Bronchial epithelial cell (primary cell): ENCODE measurements at regions not wholly inside any gene's neighbourhood (a gene's known extent, or its start where the extent isn't known, plus 50 kb on each side); places are given as distances from the start of the nearest gene placed in this dataset.

Source experiments
- DNase-seq: peaks from one replicate; pipeline ENCODE4 v3.0.0-alpha.2; 2010; ENCODE audit warnings: low read depth
- FAIRE-seq: peaks from 2 replicates; lab custom pipeline; 2011; peaks lifted over from hg19 to GRCh38; lab: Jason Lieb, UNC
- H3K27me3 ChIP-seq: 2 replicates; pipeline ENCODE4 v1.5.1; 2011; ENCODE audit warnings: low read length; ENCODE audit not compliant: control insufficient read depth, insufficient read depth
- H3K36me3 ChIP-seq: 2 replicates; pipeline ENCODE4 v1.5.1; 2011; ENCODE audit warnings: low read length; ENCODE audit not compliant: control insufficient read depth, insufficient read depth
- H3K4me3 ChIP-seq: 2 replicates; pipeline ENCODE4 v1.5.1; 2011; ENCODE audit warnings: mild to moderate bottlenecking, low read depth, low read length, control low read depth
- TF ChIP-seq, protein P1 (sequence below): IDR thresholded peaks from 2 replicates; pipeline ENCODE4 v1.5.1; 2011; ENCODE audit warnings: mild to moderate bottlenecking, moderate library complexity, low read length, control low read depth, inconsistent platforms; ENCODE audit not compliant: insufficient read depth, severe bottlenecking

DNA sequence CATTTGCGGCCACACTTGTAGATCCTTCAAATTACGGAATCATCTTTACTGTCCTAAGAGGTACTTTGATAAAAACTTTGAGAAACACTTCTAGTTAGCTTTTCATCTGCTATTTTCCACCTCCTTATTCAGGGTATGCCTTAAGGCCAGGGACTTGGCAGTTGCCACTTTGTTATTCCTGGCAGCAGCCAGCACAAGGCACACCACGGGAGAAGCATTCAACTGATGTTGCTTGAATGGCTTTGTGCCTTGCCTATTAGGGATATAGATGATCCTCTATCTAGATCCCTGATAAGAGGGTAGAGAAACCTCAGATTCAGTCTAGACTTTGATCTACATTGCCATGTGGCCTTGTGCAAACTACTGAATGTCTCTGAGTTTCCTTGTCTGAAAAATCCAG lies 70.3 kb upstream of the EPHA4 start:
- no peak for FAIRE-seq
- TF ChIP-seq, protein P1, sequence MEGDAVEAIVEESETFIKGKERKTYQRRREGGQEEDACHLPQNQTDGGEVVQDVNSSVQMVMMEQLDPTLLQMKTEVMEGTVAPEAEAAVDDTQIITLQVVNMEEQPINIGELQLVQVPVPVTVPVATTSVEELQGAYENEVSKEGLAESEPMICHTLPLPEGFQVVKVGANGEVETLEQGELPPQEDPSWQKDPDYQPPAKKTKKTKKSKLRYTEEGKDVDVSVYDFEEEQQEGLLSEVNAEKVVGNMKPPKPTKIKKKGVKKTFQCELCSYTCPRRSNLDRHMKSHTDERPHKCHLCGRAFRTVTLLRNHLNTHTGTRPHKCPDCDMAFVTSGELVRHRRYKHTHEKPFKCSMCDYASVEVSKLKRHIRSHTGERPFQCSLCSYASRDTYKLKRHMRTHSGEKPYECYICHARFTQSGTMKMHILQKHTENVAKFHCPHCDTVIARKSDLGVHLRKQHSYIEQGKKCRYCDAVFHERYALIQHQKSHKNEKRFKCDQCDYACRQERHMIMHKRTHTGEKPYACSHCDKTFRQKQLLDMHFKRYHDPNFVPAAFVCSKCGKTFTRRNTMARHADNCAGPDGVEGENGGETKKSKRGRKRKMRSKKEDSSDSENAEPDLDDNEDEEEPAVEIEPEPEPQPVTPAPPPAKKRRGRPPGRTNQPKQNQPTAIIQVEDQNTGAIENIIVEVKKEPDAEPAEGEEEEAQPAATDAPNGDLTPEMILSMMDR, result no peak

DNA sequence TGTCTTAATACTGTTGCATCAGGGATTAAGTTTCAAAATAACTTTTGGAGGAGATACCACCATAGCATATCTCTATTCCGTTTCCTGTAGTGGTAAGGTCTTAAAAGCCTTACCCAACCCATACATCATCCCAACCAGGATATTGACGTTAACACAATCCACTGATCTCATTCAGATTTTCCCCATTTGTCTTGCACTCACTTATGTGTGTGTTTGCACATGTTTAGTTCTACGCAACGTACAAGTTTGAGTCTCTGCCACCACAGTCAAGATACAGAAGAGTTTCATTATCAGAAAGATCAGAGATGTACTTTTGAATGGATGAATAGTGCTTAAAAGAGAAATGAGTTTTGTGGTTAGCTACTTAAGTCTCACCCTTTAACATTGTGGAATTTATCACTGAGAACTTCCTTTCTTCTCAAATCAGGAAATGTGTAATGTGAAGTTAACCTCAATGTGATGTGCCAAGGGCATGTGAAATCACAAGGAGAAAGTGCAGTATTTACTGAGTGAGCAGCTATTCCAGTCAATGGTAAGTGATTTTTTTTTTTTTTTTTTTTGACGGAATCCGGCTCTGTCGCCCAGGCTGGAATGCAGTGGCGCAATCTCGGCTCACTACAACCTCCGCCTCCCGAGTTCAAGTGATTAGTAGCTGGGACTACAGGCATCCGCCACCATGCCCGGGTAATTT lies 69.2 kb upstream of the EPHA4 start:
- Histone ChIP-seq H3K4me3 (no peak overlapping the region), H3K27me3 (no peaks in the 10 kb centered on the region), H3K36me3 (no peaks in the 10 kb centered on the region)
- DNase-seq (peak; percentile 52), FAIRE-seq (no peak)
- TF ChIP-seq, protein P1, result no peak

More for the DNA sequence above, 70.3 kb upstream of the EPHA4 start:
- no peak overlapping the region for H3K4me3 ChIP-seq
- no peaks in the 10 kb centered on the region for H3K36me3 ChIP-seq
- H3K27me3 ChIP-seq, result no peaks in the 10 kb centered on the region
- DNase-seq, result no peak

DNA sequence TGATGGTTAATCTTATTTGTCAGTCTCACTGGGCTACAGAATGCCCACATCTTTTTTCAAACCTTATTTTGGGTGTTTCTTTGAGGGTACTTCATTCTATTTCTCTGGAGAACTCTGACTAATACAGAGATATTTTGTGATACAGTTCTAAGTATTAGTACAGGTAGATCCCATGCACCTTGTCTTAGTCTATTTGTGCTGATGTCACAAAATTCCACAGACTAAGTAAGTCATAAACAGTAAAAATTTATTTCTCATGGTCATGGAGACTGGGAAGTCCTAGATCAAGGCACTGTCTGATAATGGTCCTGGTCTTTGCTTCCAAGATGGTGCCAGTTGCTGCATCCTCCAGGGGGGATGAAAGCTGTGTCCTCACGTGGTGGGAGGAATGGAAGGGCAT lies 68.6 kb upstream of the EPHA4 start:
- no peak for FAIRE-seq
- DNase-seq, result no peak
- TF ChIP-seq, protein P1, result no peak

DNA sequence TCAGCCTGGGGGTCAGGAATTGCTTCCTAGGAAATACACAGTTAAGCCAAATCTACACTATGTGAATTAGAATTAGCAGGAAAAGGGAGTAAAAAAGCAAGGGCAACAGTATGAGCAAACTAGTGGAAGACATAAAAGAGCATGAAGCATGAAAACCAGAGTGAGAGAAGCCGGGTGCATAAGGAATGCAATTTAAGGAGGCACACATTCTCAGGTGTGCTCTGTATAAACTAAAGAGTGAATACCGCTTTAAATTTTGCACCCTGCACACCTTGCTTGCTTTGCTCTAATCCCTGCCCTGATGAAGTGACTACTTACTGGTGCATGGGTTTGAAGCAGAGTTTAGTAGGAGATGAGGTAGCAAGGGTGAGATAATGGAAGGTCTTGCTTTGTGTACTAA lies 65.7 kb upstream of the EPHA4 start:
- Histone ChIP-seq H3K36me3 (no peaks in the 10 kb centered on the region), H3K4me3 (no peak overlapping the region), H3K27me3 (no peaks in the 10 kb centered on the region)
- DNase-seq (no peak), FAIRE-seq (no peak)
- TF ChIP-seq, protein P1, result no peak

More for the DNA sequence above, 68.6 kb upstream of the EPHA4 start:
- Histone ChIP-seq H3K4me3 (no peak overlapping the region), H3K36me3 (no peaks in the 10 kb centered on the region), H3K27me3 (no peaks in the 10 kb centered on the region)

DNA sequence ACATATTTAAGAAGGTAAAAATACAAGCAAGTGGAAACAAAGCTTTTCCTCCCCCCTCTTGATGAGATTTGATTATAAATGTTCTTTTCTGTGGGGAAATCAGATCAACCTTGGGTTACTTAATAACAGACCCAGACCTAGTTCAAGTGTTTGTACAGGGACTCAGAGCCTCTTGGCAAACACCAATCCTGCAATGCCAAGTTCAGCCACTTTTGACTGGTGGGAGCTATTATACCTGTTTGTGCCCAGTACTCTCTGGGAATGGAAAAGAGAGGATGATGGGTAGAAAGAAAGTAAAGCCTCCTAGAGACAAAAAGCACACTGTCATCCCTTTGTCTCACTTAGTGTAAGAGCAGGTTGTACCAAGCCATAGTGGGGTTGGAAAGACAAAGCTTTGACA lies 63.8 kb upstream of the EPHA4 start:
- H3K27me3 ChIP-seq, result no peaks in the 10 kb centered on the region
- FAIRE-seq, result peak; percentile 40
- TF ChIP-seq, protein P1, result no peak
- no peak overlapping the region for H3K4me3 ChIP-seq
- H3K36me3 ChIP-seq, result no peaks in the 10 kb centered on the region
- DNase-seq, result peak; percentile 15

DNA sequence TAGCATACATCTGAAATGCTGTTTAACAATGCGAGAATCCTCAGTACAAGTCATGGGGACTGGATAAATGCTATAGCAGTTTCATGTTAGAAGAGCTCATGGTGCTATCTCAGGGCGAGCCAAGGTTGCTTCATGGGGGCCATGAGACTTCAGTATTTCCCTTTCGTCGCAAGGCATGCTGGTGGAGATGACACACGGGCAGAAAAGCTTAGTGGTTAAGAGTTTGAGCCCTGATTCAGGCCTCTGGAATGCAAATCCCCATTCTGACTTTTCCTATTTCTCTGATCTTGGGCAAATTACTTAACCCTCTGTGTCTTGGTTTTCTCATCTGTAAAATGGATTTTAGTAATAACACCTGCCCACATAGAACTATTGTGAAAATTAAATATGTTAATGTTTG lies 57.4 kb upstream of the EPHA4 start:
- TF ChIP-seq, protein P1, result no peak
- FAIRE-seq (no peak), DNase-seq (peak; percentile 72)
- H3K36me3 ChIP-seq, result no peaks in the 10 kb centered on the region
- no peaks in the 10 kb centered on the region for H3K27me3 ChIP-seq
- no peak overlapping the region for H3K4me3 ChIP-seq
